ENCODE measurements at regions not wholly inside any gene's neighbourhood (a gene's known extent, or its start where the extent isn't known, plus 50 kb on each side); places are given as distances from the start of the nearest gene placed in this dataset.

- H3K4me3 Mint-ChIP-seq (ENCODE audit: unreplicated experiment): no peak overlapping the region
- H3K27ac Mint-ChIP-seq (ENCODE audit: unreplicated experiment): no peak overlapping the region
- H3K27me3 Mint-ChIP-seq (ENCODE audit: unreplicated experiment): no peaks in the 10 kb centered on the region
- no peak for DNase-seq (ENCODE audit: low spot score)
- no peak for TF ChIP-seq CTCF (IDR thresholded peaks at IDR 0.05; ENCODE audit: unreplicated experiment)
- peaks cover 43% of the 10 kb centered on the region for H3K4me1 Mint-ChIP-seq (ENCODE audit: unreplicated experiment)
- no peaks in the 10 kb centered on the region for H3K36me3 Mint-ChIP-seq (ENCODE audit: low read depth, unreplicated experiment)
- H3K9me3 Mint-ChIP-seq (ENCODE audit: unreplicated experiment): no peaks in the 10 kb centered on the region
Measured at GRCh38 chr2:55116966-55117365, 66.7 kb upstream of the RTN4 start.

- Mint-ChIP-seq H3K27ac (ENCODE audit: unreplicated experiment) (no peak overlapping the region), H3K27me3 (ENCODE audit: unreplicated experiment) (no peaks in the 10 kb centered on the region), H3K4me1 (ENCODE audit: unreplicated experiment) (peaks cover 47% of the 10 kb centered on the region), H3K4me3 (ENCODE audit: unreplicated experiment) (no peak overlapping the region), H3K9me3 (ENCODE audit: unreplicated experiment) (no peaks in the 10 kb centered on the region), H3K36me3 (ENCODE audit: low read depth, unreplicated experiment) (no peaks in the 10 kb centered on the region)
- no peak for TF ChIP-seq CTCF (IDR thresholded peaks at IDR 0.05; ENCODE audit: unreplicated experiment)
- DNase-seq (ENCODE audit: low spot score): no peak
Measured at GRCh38 chr2:55116598-55116964, 66.3 kb upstream of the RTN4 start.

GRCh38 chr2:55115761-55116597 lies 65.7 kb upstream of the RTN4 start:
- no peak overlapping the region for H3K27ac Mint-ChIP-seq (ENCODE audit: unreplicated experiment)
- TF ChIP-seq CTCF (IDR thresholded peaks at IDR 0.05; ENCODE audit: unreplicated experiment): no peak
- H3K9me3 Mint-ChIP-seq (ENCODE audit: unreplicated experiment): no peaks in the 10 kb centered on the region
- no peaks in the 10 kb centered on the region for H3K36me3 Mint-ChIP-seq (ENCODE audit: low read depth, unreplicated experiment)
- H3K27me3 Mint-ChIP-seq (ENCODE audit: unreplicated experiment): peaks cover 2% of the 10 kb centered on the region
- DNase-seq (ENCODE audit: low spot score): no peak
- peaks cover 45% of the 10 kb centered on the region for H3K4me1 Mint-ChIP-seq (ENCODE audit: unreplicated experiment)
- H3K4me3 Mint-ChIP-seq (ENCODE audit: unreplicated experiment): no peak overlapping the region

GRCh38 chr2:55114597-55114996 lies 64.3 kb upstream of the RTN4 start:
- H3K27me3 Mint-ChIP-seq (ENCODE audit: unreplicated experiment): peaks cover 2% of the 10 kb centered on the region

More at GRCh38 chr2:55114597-55114996, 64.3 kb upstream of the RTN4 start:
- no peak for TF ChIP-seq CTCF (IDR thresholded peaks at IDR 0.05; ENCODE audit: unreplicated experiment)
- no peak overlapping the region for H3K4me3 Mint-ChIP-seq (ENCODE audit: unreplicated experiment)
- no peaks in the 10 kb centered on the region for H3K36me3 Mint-ChIP-seq (ENCODE audit: low read depth, unreplicated experiment)
- no peaks in the 10 kb centered on the region for H3K9me3 Mint-ChIP-seq (ENCODE audit: unreplicated experiment)
- H3K27ac Mint-ChIP-seq (ENCODE audit: unreplicated experiment): no peak overlapping the region
- DNase-seq (ENCODE audit: low spot score): no peak
- peaks cover 32% of the 10 kb centered on the region for H3K4me1 Mint-ChIP-seq (ENCODE audit: unreplicated experiment)

Data from endothelial cell (in vitro differentiated cells).